ENCODE measurements at regions not wholly inside any gene's neighbourhood (a gene's known extent, or its start where the extent isn't known, plus 50 kb on each side); places are given as distances from the start of the nearest gene placed in this dataset.

GRCh38 chr7:50207251-50207564 lies 97.3 kb upstream of the IKZF1 start:
- no peak for TF ChIP-seq CTCF (IDR thresholded peaks at IDR 0.05 in 4 of 5, conservative IDR thresholded peaks at IDR 0.05 in 1 of 5)
- TF ChIP-seq POLR2A (IDR thresholded peaks at IDR 0.05) = no peak
